C4-2B (cell line): ENCODE measurements at regions not wholly inside any gene's neighbourhood (a gene's known extent, or its start where the extent isn't known, plus 50 kb on each side); places are given as distances from the start of the nearest gene placed in this dataset.

Source experiments
- ZFX ChIP-seq: fragments of 450-650 bp; IDR thresholded peaks from 2 replicates; pipeline ENCODE4 v1.6.1; 2017
- TF ChIP-seq, protein P1 (sequence below): fragments of 450-650 bp; conservative IDR thresholded peaks from 2 replicates; pipeline ENCODE4 v1.5.1; 2017; ENCODE audit warnings: mild to moderate bottlenecking

DNA sequence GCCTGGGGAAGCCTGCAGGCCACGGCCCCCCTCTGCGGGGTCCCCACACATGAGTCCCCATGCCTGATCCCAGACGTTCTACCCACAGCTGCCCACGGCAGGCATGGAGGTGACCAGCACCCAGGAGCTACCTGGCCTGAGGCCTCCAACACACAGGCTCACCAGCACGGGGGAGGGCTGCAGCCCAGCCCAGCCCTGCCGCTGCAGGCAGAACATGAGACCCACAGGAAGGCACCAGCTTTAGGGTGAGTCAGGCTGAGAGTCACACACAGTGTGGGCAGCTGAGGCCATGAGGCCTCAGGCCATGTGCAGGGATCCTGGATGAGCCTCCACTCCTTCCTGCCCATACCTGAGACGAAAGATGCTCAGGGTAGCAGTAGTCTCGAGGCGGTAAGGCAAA is 121.1 kb downstream of the PSMG1 start:
- TF ChIP-seq, protein P1, sequence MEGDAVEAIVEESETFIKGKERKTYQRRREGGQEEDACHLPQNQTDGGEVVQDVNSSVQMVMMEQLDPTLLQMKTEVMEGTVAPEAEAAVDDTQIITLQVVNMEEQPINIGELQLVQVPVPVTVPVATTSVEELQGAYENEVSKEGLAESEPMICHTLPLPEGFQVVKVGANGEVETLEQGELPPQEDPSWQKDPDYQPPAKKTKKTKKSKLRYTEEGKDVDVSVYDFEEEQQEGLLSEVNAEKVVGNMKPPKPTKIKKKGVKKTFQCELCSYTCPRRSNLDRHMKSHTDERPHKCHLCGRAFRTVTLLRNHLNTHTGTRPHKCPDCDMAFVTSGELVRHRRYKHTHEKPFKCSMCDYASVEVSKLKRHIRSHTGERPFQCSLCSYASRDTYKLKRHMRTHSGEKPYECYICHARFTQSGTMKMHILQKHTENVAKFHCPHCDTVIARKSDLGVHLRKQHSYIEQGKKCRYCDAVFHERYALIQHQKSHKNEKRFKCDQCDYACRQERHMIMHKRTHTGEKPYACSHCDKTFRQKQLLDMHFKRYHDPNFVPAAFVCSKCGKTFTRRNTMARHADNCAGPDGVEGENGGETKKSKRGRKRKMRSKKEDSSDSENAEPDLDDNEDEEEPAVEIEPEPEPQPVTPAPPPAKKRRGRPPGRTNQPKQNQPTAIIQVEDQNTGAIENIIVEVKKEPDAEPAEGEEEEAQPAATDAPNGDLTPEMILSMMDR: no peak
- no peak for TF ChIP-seq ZFX
